Mucosa of descending colon (tissue), 3 donors: ENCODE measurements at regions not wholly inside any gene's neighbourhood (a gene's known extent, or its start where the extent isn't known, plus 50 kb on each side); places are given as distances from the start of the nearest gene placed in this dataset.

Experiments
- ATAC-seq: fragments of 200-7000 bp; cut with Tn5 transposase; one replicate; pipeline ENCODE4 v1.9.1; 2020; ENCODE audit warnings: mild to moderate bottlenecking, moderate library complexity
- DNase-seq, 3 donors: peaks; one replicate each; pipeline ENCODE4 v3.0.0-alpha.2; 2020
- H3K36me3 ChIP-seq: fragments of 200-600 bp; one replicate; pipeline ENCODE4 v1.8.0; 2021; ENCODE audit warnings: low read depth, mild to moderate bottlenecking
- H3K4me1 ChIP-seq: fragments of 200-600 bp; one replicate; pipeline ENCODE4 v1.8.0; 2021; ENCODE audit warnings: low read depth, mild to moderate bottlenecking
- H3K4me3 ChIP-seq: fragments of 200-600 bp; one replicate; pipeline ENCODE4 v1.8.0; 2021; ENCODE audit warnings: mild to moderate bottlenecking
- H3K9me3 ChIP-seq: fragments of 200-600 bp; one replicate; pipeline ENCODE4 v1.8.0; 2021; ENCODE audit warnings: mild to moderate bottlenecking
- CTCF ChIP-seq: fragments of 200-600 bp; IDR thresholded peaks from one replicate; pipeline ENCODE4 v1.8.0; 2022; ENCODE audit warnings: antibody characterized with exemption, mild to moderate bottlenecking
- intact Hi-C, 2 donors: fragments of 100-400 bp; cut with DNase I in 1 of 2; cut with micrococcal nuclease in 1 of 2; formaldehyde crosslinking; loops; one replicate each; pipeline versions ENCODE4 v1.11.0 to v1.11.1; 2022; cut with DNase I, micrococcal nuclease
- donor health status: DM: no; HTN: no; CAD: no; lungs with moderate emphysema.
- donor health status: DM: no; HTN: no; CAD: no.
- donor health status: DM: no; HTN: yes; CAD: no.

GRCh38 chr4:178937130-178937529 is 1494.9 kb upstream of the AGA start:
- no peak for DNase-seq
- no peak for TF ChIP-seq CTCF
- H3K4me1 ChIP-seq = no peaks in the 10 kb centered on the region
- H3K9me3 ChIP-seq = peaks cover 6% of the 10 kb centered on the region
- intact Hi-C loops = no loop called here
- H3K36me3 ChIP-seq = no peaks in the 10 kb centered on the region
- no peak overlapping the region for H3K4me3 ChIP-seq
- no peak for ATAC-seq

- Histone ChIP-seq H3K4me3 (no peak overlapping the region), H3K4me1 (no peaks in the 10 kb centered on the region), H3K36me3 (no peaks in the 10 kb centered on the region), H3K9me3 (no peaks in the 10 kb centered on the region)
- DNase-seq (no peak), ATAC-seq (no peak)
- TF ChIP-seq CTCF = no peak
- intact Hi-C loops = no loop called here
Observed at GRCh38 chr4:178941975-178942374, 1499.7 kb upstream of the AGA start.

DNA sequence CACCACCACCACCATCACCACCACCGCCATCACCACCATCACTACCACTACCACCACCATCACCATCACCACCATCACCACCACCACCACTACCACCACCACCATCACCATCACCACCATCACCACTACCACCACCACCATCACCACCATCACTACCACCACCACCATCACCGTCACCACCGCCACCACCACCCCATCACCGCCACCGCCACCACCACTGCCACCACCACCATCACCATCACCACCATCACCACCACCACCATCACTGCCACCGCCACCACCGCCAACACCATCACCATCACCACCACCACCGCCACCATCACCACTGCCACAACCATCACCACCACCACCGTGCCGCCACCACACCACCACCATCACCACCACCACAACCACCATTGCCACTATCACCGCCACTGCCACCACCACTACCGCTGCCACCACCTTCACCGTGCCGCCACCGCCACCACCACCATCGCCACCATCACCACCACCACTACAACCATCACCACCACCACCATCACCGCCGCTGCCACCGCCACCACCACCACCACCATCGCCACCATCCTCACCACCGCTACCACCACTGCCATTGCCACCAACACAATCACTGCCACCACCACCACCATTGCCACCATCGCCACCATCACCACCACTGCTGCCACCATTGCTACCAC is 1511.3 kb upstream of the AGA start:
- ATAC-seq = no peak
- DNase-seq = no peak
- Histone ChIP-seq H3K9me3 (peaks cover 10% of the 10 kb centered on the region), H3K4me1 (no peaks in the 10 kb centered on the region), H3K4me3 (no peak overlapping the region), H3K36me3 (no peaks in the 10 kb centered on the region)
- intact Hi-C loops = no loop called here
- TF ChIP-seq CTCF = no peak

- Histone ChIP-seq H3K9me3 (peaks cover 13% of the 10 kb centered on the region), H3K4me1 (no peaks in the 10 kb centered on the region), H3K4me3 (no peak overlapping the region), H3K36me3 (no peaks in the 10 kb centered on the region)
- no peak for DNase-seq
- no peak for TF ChIP-seq CTCF
- ATAC-seq = no peak
- intact Hi-C loops = no loop called here
Observed at GRCh38 chr4:178955614-178956013, 1513.4 kb upstream of the AGA start.

DNA sequence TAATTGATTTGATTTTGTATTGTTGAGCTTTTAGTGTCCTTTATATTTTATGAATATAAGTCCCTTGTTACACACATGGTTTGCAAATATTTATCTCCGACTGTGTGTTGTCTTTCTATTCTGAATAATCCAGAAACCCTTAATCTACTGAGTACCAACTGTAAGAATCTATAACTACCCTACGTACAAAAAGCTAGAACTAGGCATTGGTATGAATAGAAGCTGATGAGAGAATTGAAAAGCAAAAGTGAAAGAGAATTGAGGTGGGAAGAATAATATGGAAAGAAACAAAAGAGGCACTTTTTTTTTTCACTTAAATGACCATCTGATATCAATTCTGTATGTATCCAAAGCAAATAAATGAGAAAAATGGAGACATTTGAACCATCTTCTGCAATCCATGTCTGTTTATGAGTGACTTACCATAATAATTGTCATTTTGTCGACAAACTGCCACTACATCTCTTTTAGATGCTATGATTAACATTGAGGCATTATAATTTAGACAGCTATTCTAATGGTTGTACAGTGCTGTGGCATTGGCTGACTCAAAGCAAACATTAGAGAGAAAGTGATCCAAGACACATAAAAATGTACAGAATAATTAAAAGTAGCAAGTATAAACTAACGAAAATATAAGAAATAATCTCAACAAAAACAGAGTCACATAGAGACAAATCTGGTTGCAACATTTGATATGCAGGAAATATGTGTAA is 1516.6 kb upstream of the AGA start:
- ATAC-seq (no peak), DNase-seq (no peak)
- no peak for TF ChIP-seq CTCF
- intact Hi-C loops = no loop called here
- Histone ChIP-seq H3K36me3 (no peaks in the 10 kb centered on the region), H3K9me3 (peaks cover 13% of the 10 kb centered on the region), H3K4me3 (no peak overlapping the region), H3K4me1 (no peaks in the 10 kb centered on the region)
